ENCODE measurements at regions not wholly inside any gene's neighbourhood (a gene's known extent, or its start where the extent isn't known, plus 50 kb on each side); places are given as distances from the start of the nearest gene placed in this dataset.

GRCh38 chr1:34419663-34420136, 243.0 kb downstream of the C1orf94 start:
- no peak for TF ChIP-seq CTCF (IDR thresholded peaks at IDR 0.05)
- TF ChIP-seq SIN3A (IDR thresholded peaks at IDR 0.05; ENCODE audit: borderline replicate concordance, insufficient read depth, low read depth, low read length): no peak
- no peak for TF ChIP-seq POLR2AphosphoS5 (IDR thresholded peaks at IDR 0.05; ENCODE audit: low read depth, low read length)

All from Panc1 (cell line).